ENCODE measurements at regions not wholly inside any gene's neighbourhood (a gene's known extent, or its start where the extent isn't known, plus 50 kb on each side); places are given as distances from the start of the nearest gene placed in this dataset.

DNA sequence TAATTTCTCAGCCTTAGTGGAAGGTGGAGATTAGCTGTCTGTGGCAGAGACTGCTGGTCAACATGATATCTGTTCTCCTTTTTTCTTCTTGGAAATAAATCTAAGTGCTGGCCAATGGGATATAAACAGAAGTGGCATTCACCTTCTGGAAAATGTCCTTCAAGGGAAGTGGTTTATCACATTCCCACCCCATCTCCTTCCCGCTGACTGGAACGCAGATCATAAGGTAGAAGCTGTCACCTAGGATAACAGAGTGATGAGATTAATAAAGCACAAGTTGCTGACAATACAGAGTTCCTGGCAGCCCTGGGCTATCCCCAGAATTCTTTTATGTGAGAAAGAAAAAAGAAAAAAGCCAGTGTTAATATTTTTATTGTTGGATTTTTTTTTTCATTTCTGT lies 109.7 kb upstream of the OSMR start:
- Histone ChIP-seq H3K27me3 (ENCODE audit: insufficient read depth, low read length) (no peaks in the 10 kb centered on the region), H2AFZ (ENCODE audit: low read length) (no peak overlapping the region), H3K4me2 (ENCODE audit: low read length) (no peak overlapping the region), H3K9me3 (ENCODE audit: low read length) (no peaks in the 10 kb centered on the region), H3K9ac (ENCODE audit: low read length) (no peak overlapping the region), H3K27ac (ENCODE audit: low read depth, low read length, poor library complexity, severe bottlenecking) (no peak overlapping the region), H3K79me2 (ENCODE audit: insufficient read depth, low read length) (no peaks in the 10 kb centered on the region), H3K9me2 (ENCODE audit: low read depth, low read length) (no peaks in the 10 kb centered on the region), H3K4me1 (ENCODE audit: insufficient read depth, low read length, severe bottlenecking) (no peaks in the 10 kb centered on the region), H3K36me3 (ENCODE audit: insufficient read depth, low read length) (no peaks in the 10 kb centered on the region), H3K4me3 (ENCODE audit: low read depth, low read length, poor library complexity, severe bottlenecking) (no peak overlapping the region), H4K20me1 (ENCODE audit: insufficient read depth, low read length) (no peaks in the 10 kb centered on the region), H3F3A (ENCODE audit: insufficient read depth, low read length) (no peaks in the 10 kb centered on the region)
- no peak for TF ChIP-seq EZH2 (IDR thresholded peaks at IDR 0.05; ENCODE audit: borderline replicate concordance, low read length)
- TF ChIP-seq CTCF (IDR thresholded peaks at IDR 0.05; ENCODE audit: low read length), result no peak

GRCh38 chr5:38737976-38738375 lies 107.8 kb upstream of the OSMR start:
- no peaks in the 10 kb centered on the region for H3K27me3 ChIP-seq (ENCODE audit: insufficient read depth, low read length)

GRCh38 chr5:38739011-38739704 lies 106.7 kb upstream of the OSMR start:
- Histone ChIP-seq H3K9ac (ENCODE audit: low read length) (no peak overlapping the region), H3K27ac (ENCODE audit: low read depth, low read length, poor library complexity, severe bottlenecking) (no peak overlapping the region), H3K9me3 (ENCODE audit: low read length) (no peaks in the 10 kb centered on the region)

More at GRCh38 chr5:38737976-38738375, 107.8 kb upstream of the OSMR start:
- Histone ChIP-seq H4K20me1 (ENCODE audit: insufficient read depth, low read length) (no peaks in the 10 kb centered on the region), H3K9ac (ENCODE audit: low read length) (no peak overlapping the region), H3K4me2 (ENCODE audit: low read length) (no peak overlapping the region), H3K9me2 (ENCODE audit: low read depth, low read length) (no peaks in the 10 kb centered on the region), H3K36me3 (ENCODE audit: insufficient read depth, low read length) (no peaks in the 10 kb centered on the region), H3K4me3 (ENCODE audit: low read depth, low read length, poor library complexity, severe bottlenecking) (no peak overlapping the region), H3K27ac (ENCODE audit: low read depth, low read length, poor library complexity, severe bottlenecking) (no peak overlapping the region), H3K79me2 (ENCODE audit: insufficient read depth, low read length) (no peaks in the 10 kb centered on the region), H2AFZ (ENCODE audit: low read length) (no peak overlapping the region), H3K4me1 (ENCODE audit: insufficient read depth, low read length, severe bottlenecking) (no peaks in the 10 kb centered on the region), H3K9me3 (ENCODE audit: low read length) (no peaks in the 10 kb centered on the region), H3F3A (ENCODE audit: insufficient read depth, low read length) (no peaks in the 10 kb centered on the region)
- TF ChIP-seq EZH2 (IDR thresholded peaks at IDR 0.05; ENCODE audit: borderline replicate concordance, low read length), result no peak
- TF ChIP-seq CTCF (IDR thresholded peaks at IDR 0.05; ENCODE audit: low read length), result no peak

More at GRCh38 chr5:38739011-38739704, 106.7 kb upstream of the OSMR start:
- Histone ChIP-seq H3K27me3 (ENCODE audit: insufficient read depth, low read length) (no peaks in the 10 kb centered on the region), H3K9me2 (ENCODE audit: low read depth, low read length) (no peaks in the 10 kb centered on the region), H3F3A (ENCODE audit: insufficient read depth, low read length) (no peaks in the 10 kb centered on the region), H3K4me3 (ENCODE audit: low read depth, low read length, poor library complexity, severe bottlenecking) (no peak overlapping the region), H4K20me1 (ENCODE audit: insufficient read depth, low read length) (no peaks in the 10 kb centered on the region), H3K79me2 (ENCODE audit: insufficient read depth, low read length) (no peaks in the 10 kb centered on the region), H3K36me3 (ENCODE audit: insufficient read depth, low read length) (no peaks in the 10 kb centered on the region), H3K4me1 (ENCODE audit: insufficient read depth, low read length, severe bottlenecking) (no peaks in the 10 kb centered on the region), H3K4me2 (ENCODE audit: low read length) (no peak overlapping the region), H2AFZ (ENCODE audit: low read length) (no peak overlapping the region)
- TF ChIP-seq CTCF (IDR thresholded peaks at IDR 0.05; ENCODE audit: low read length) (no peak), EZH2 (IDR thresholded peaks at IDR 0.05; ENCODE audit: borderline replicate concordance, low read length) (no peak)

Measured in OCI-LY1 (cell line).